HG03565 (cell line): ENCODE measurements at regions not wholly inside any gene's neighbourhood (a gene's known extent, or its start where the extent isn't known, plus 50 kb on each side); places are given as distances from the start of the nearest gene placed in this dataset.

Experiments used
- ATAC-seq: cut with Tn5 transposase; IDR thresholded peaks from one replicate; pipeline ENCODE4 v1.9.1; 2021; ENCODE audit warnings: mild to moderate bottlenecking, moderate library complexity; ENCODE audit not compliant: unreplicated experiment

DNA sequence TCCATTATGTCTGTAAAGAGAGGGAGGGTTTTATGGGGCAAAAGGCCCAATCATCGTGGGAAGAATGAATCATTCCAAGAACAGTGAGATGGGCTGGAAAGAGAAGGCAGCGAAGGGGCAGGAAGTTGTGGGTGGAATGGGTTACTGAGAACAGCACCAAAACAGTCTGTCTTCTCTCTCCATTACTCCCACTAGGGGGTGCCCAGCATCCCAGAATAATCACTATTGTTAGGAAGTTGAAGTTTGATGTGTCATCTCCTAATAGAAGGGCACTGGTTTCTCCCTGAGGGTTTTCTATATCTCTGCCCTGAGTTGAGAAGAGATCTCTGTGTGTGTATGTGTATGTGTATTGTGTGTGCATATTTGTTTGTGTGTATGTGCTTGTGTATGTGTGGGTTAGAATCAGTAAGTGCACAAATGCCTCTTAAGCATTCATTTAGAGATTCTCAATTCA lies 76.6 kb upstream of the MAP4K3 start:
- ATAC-seq: peak; percentile 87

DNA sequence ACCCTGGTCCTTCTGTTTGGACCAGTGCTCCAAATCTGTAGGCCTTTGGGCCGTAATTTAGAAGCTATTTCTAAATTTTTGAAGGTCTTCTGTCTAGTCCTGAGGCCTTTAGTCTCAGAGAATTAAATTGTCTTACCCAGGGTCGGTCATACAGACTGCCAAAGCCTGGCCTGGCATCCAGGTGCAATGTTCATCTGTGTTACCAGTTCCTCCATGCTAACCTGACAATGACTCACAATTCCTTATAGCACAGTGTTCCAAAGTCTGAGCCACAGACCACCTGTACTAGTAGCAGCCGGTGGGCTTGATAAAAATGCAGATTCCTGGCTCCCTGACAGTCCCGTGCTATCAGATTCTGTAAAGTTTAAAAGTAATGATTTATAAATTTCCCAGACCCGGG lies 77.7 kb upstream of the MAP4K3 start:
- ATAC-seq: no peak

DNA sequence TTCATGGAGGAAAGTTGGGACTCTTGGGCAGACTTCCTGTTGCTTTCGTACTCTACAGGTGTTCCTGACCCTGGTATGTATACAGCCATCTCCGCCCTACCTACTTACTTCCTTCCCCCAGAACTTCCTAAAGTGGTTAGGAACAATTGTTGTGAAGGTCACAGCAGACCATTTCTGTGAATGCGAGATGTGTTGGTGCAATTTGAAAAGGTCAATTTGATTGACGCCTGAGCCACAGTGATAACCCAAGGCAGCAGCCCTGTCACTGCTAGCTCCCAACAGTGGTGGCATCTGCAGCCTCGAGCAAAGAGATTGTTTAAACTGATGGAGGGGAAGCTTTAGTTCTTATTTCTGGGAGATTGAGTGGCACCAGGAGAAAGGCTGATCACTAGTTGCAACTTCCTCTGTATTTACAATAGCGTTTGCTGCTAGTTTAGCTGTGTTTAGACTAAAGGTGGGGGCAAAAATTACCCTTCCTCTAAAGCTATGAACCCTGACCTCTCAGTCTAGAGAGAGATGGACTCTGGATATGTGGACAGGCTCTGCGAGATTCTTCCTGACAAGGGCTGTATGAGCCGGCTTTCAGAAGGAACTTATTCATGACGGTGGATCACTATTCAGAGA lies 78.3 kb upstream of the MAP4K3 start:
- ATAC-seq: no peak

DNA sequence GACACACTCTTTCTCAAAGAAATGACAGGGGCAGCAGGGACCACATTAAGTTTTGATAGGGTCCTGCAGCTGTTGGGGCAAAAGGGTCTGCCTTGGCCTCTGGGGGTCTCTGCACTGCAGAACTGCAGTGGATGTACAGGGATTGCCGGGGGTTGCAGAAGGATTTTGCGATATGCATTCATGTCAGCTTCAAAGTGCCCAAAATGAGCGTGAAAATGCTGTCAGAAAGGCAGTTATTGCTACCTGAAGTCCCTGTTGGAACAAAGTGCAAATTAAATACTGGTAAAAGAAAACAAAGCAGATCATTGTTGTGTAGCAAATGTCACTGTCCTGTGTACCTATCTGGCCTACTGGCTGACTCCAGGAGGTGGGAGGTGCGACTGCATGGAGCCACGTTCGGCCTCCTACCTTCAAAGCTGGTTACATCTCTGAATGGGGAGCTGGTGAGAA lies 78.8 kb upstream of the MAP4K3 start:
- ATAC-seq: no peak

DNA sequence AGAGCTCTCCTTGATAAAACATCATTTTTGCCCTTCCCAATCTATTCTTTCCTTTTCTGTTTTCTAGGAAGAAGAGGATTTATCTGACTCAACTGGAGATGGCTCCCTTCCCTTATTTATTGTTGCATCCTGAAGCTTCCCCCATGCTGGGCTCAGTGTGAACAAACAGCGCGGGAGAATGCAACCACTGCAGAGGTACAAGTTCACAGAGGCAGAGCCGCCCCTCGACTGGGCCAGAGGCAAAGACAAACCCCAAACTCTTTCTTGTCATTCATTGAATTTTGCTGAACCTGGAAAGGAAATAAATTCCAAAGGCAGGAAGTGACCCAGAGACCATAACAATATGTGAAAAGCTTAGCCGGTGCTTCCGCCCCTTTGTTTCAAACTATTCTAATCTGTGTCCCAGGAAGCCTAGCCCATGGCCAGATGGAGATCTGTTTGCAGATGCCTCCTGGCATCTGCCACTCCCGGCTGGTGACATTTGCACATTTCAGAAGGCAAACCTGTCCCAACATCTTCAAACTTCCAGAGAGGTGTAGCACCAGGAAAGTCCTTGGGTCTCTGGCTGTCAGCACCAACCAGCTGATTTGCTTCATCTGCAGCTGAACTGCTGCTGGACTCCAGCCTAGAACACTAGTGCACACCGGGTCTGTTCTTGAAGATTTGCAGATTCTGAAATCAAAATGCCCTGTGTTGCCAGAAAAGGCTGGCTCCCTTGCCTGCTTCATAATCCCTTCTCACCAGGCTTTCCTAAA lies 79.4 kb upstream of the MAP4K3 start:
- no peak for ATAC-seq

DNA sequence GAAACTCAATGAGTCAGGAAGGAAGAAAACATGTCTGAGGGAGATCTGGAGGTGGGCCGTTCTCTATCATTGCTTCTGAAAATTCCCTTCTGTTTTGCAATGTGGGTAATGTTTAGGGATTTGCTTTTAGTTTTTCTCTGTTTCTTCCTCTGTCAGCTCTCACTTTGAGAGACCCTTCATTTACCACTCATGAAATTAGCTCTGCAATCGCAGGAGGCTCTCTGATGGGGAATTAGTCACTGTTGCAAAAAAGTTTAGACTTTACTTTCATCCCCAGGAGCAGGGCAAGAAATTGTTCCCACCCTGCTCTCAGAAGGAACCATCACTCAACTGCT lies 80.0 kb upstream of the MAP4K3 start:
- ATAC-seq: no peak

DNA sequence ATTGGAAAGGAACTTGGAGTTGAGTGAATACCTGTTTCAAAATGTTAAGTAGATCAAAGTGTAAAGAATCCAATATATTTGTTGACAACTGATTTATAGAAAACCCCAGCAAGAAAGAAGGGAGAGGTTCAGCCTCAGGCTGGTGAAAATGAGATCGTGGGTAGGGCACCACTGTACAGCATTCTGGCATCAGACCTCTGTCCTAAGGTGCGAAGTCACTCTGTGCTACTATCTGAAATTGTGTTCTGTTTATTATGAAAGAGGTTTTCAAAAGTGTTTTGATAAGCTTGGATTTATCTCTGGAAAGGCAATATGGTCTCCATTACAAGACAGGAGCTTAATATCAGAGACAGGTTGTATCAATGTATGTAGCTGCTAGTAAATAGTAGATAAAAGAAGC lies 80.5 kb upstream of the MAP4K3 start:
- no peak for ATAC-seq

DNA sequence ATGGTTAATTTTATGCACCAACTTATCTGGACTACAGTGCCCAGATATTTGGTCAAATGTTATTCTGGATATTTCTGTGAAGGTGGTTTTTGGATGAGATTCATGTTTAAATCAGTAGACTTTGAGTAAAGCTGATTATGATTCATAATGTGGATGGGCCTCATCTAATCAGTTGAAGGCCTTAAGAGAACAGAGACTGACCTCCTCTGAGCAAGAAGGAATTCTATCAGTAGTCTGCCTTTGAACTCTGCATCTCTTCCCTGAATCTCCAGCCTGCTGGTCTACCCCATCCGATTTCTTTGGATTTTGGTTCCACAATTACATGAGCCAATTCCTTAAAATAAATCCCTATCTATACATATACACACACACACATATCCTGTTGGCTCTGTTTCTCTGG lies 82.8 kb upstream of the MAP4K3 start:
- no peak for ATAC-seq

DNA sequence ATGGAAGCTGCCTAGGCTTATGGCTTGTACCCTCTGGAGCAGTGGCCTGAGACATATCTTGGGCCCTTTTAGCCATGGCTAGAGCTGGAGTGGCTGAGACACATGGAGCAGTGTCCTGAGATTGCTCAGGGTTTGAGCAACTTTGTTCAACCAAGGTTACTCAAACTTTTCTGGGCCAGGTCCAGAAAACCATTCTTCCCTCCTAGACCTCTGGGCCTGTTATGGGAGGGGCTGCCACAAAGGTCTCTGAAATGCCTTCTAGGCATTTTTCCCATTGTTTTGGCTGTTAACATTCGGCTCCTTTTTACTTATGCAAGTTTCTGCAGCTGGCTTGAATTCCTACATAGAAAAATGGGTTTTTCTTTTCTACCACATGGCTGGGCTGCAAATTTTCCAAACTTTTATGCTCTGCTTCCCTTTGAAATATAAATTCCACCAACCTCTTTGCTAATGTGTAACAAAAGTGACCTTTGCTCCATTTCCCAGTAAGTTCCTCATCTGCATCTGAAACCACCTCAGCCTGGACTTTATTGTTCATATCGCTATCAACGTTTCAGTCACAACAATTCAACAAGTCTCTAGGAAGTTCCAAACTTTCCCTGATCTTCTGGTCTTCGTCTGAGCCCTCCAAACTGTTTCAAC lies 84.9 kb upstream of the MAP4K3 start:
- ATAC-seq: no peak

DNA sequence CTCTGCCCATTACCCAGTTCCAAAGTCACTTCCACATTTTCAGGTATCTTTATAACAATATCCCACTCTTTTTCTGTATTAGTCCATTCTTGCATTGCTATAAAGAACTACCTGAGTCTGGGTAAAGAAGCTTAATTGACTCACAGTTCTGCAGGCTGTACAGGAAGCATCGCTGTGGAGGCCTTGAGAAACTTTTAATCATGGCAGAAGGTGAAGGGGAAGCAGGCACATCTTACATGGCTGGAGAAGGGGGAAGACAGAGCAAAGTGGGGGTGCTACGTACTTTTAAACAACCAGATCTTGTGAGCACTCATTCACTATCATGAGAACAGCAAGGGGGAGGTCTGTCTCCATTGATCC lies 85.4 kb upstream of the MAP4K3 start:
- ATAC-seq: no peak

DNA sequence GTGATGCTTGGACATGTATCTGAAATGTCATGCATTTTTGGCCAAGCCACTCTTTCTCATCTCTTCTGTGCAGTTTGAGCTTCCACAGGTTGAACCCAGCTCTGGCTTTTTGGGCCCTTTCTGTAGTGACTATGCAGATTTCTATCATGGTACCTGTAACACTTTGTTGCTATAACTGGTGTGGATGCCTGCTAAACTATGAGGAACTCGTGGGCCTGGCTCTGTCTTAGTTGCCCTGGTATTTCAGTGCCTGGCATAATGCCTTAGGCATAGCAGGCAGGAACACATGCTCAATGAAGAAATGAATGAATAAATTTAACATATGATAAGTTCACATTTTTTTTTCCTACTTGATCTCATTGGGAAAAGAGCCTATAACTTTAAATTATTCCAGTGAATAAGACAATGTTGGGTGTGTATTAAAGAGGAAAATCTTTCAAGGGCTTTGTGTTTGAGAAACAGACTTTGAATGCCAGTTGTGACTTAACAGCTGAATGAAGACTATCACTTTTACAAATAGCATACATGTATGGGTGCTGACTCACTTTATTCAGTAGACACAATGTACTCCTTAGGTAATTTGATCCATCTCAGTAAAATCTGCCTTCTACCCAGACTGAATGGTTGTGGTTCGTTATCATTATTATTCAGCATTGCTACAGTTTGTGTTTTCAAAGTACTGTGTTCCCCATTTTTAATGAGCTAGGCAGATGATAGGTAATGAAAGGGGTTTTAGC lies 86.4 kb upstream of the MAP4K3 start:
- no peak for ATAC-seq

DNA sequence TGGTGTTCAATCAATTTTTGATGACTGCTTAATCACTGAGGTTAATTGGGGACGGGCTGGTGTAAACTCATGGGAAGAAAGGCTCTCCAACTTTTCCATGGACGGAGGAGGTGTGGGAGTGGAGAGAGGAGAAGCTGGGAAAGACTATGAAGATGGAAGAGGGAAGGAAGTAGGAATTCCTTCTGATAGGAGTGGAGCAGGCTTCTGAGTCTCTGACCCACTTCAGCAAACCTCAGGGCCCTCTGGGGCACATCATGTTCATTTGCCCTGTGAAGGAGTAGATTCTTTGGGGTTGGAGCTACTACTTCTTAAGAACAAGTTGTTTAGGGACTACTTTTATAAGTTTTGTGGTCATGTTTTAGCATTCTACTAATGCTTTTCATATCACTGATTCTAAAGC lies 87.0 kb upstream of the MAP4K3 start:
- no peak for ATAC-seq

DNA sequence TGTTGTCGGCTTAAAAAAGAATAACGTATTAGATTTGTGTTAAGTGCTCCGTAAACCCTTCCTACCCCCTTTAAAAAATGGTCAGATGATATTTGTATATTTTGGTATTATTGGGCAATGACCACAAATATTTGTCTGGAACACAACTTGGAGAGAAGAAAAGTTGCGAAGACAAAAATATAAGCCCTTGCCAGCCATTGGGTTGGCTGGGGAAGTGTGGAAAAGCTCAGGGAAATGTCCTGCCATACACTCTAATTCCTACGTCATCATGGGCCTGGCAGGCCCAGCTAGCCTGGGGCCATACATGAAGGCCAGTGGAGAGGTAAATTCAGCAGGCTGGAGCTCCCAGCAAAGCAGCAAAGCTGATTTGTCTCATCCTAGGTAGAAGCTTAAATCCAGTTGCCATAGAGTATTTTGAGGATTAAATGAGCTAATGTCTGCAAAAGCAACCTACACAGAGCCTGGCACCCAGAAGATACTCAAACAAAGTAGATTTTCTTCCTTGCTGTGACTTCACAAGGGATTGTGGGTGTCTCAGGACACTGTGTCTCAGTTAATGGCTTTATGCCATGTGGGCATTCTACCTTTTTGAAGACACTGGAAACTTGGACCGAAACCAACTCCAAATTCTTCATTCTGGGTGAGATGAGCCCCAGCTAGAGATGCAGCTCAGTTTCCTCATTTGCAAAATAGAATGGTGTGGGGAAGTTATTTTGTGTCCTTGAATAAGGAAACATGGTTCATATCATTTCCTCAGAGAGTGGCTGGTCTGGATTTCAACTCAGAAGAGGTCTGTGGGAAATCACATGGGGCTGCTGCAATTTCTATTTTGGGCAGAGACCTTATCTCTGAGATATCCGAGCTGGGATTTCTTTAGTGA lies 87.9 kb upstream of the MAP4K3 start:
- no peak for ATAC-seq

DNA sequence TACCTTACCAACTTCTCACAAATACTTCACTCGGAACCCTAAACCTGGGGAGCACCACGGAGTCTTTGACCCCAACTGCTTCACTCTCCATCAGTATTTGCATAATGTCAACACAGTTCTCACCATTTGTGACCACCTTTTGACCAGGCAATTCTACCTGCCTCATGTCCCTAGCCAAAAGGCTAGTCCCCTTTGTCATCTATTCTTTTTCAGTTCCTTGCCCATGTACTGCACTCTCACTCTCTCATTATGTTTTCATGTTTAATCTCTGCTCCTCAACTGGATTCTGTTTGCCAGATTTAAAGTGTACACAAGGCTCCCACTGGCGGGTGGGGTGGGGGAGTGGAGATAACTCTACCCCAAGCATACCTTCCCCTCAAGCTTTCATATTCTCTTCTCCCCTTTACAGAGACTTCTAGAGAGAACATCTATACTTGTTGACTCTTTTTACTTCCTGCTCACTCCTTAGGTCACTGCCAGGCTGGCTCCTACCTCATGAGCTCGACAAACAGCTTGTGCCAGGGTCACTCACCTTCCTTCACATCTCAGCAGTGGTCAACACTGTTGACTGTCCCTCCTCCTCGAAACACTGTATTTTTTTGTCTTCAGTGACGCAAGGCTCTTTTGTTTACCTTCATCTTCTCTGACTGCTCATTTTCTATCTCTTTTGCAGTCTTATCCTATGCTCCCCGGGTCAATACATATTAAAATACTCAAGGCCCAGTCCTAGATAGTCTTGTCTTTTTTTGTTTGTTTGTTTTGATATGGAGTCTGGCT lies 88.7 kb upstream of the MAP4K3 start:
- ATAC-seq: peak; percentile 37

DNA sequence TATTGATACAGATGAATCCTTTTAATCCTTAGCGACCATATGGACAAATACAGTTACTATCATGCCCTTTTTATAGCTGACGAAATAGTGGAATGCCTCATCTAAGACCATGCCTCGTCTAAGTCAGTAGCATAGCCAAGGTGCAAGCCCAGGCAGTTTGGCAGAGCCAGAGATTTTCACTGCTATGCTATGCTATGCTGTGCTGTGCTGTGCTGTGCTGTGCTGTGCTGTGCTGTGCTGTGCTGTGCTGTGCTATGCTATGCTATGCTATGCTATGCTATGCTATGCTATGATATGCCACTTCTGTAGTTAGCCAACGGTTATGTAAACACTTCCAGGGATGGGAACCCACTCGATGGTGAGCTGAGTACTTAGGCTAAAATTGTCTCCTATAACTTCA lies 91.6 kb upstream of the MAP4K3 start:
- ATAC-seq: no peak

DNA sequence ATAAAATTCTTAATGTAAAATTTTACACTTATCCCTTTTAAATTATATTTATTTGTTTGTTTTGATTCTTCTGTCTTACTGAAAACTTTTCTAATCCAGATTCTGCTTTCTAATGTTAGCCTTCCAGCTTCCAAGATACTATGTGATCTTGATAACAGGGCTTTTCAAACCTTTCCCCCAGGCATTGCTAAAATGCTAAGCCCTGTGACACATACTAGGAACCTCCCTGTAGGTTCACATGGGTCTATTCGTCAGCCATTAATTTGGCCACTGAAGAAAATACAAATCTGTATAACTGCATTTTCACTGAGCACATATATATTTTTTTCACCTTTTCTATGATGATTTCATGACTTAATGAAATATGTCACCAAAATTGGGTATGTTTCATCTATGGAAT lies 92.8 kb upstream of the MAP4K3 start:
- no peak for ATAC-seq

DNA sequence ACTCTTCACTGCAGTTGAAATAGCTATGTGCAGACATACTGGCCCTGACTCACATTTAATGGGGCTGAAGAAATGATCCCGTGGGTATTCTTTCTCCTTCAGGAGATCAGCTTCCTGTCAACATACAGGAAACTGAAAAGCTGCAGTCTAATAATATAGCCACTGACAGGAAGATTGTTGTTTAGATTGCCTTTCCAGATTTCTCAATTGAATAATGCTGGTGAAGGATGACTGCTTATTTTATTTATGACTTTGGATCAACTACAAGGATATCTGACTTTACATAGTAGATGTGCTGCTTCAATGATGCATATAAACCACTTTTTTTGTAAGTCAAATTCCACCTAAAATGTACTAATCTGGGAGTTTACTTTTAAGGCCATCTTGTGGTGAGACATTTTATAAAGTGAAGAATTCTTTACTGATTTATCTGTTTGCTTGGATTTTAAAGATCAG lies 93.4 kb upstream of the MAP4K3 start:
- ATAC-seq: no peak

DNA sequence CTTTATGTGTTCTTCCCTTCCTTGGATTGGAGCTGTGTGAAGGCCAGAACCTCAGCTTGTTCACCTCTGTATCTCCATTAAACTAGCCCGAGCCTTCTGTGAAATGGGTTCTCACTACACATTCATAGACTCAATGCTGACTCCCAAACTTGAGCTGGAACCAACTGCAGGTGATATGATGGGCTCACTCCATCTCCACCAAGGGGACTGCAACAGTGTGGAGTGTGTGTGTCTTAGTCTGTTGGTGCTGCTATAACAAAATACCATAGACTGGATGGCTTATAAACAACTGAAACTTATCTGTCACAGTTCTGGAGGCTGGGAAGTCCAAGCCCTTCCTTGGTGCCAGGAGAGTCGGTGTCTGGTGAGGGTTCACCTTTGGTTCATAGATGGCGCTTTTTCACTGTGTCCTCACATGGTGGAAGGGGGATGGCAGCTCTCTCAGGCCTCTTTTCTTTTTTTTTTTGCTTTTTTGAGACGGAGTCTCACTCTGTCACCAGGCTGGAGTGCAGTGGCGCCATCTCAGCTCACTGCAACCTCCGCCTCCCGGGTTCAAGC lies 94.2 kb upstream of the MAP4K3 start:
- ATAC-seq: no peak

DNA sequence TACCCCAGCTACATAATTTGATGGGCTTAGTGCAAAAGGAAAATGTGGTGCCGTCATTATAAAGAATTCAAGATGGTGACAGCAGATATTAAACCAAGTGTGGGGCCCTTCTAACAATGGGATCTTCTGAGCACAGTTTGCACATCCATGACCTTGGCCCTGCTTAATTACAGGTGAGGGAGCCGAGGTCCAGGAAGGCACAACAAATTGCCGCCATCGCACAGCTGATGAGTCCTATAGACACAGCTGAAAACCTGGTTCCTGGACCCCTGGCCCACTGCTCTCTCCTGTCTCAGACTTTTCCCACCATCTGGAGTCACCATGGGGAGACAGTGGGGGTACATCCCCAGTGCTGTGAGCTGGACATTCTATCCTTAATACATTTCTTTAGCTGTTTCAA lies 95.8 kb upstream of the MAP4K3 start:
- ATAC-seq: no peak
